Stomach (tissue), 8 donors: ENCODE measurements at regions not wholly inside any gene's neighbourhood (a gene's known extent, or its start where the extent isn't known, plus 50 kb on each side); places are given as distances from the start of the nearest gene placed in this dataset.

Experiments used
- DNase-seq, 2 donors: peaks; one replicate each; pipeline versions ENCODE4 v3.0.0 to v3.0.0-alpha.2; 2013 to 2019
- H3K27ac ChIP-seq, 5 donors: fragments of 200-600 bp in 4 of 5; sonication (generic) in 4 of 5; one replicate each; pipeline ENCODE4 v1.5.1; 2013 to 2019; ENCODE audit warnings: mild to moderate bottlenecking in 1 of 5, moderate library complexity in 1 of 5
- H3K27me3 ChIP-seq, 3 donors: fragments of 200-600 bp; sonication (generic); one replicate each; pipeline ENCODE4 v1.5.1; 2017 to 2019; ENCODE audit warnings: mixed run types in 1 of 3
- H3K36me3 ChIP-seq, 4 donors: fragments of 200-600 bp; sonication (generic); 1 replicate in 3 of 4; 2 replicates in 1 of 4; pipeline ENCODE4 v1.5.1; 2016 to 2019
- H3K4me1 ChIP-seq, 4 donors: fragments of 200-600 bp; sonication (generic); one replicate each; pipeline ENCODE4 v1.5.1; 2016 to 2019
- H3K4me3 ChIP-seq, 4 donors: fragments of 200-600 bp; sonication (generic) in 3 of 4; one replicate each; pipeline ENCODE4 v1.5.1; 2016 to 2019; ENCODE audit warnings: mild to moderate bottlenecking in 1 of 4
- H3K9me3 ChIP-seq, 4 donors: fragments of 200-600 bp; sonication (generic); one replicate each; pipeline ENCODE4 v1.5.1; 2016 to 2019
- CTCF ChIP-seq, 7 experiments: fragments of 450-650 bp in 4 of 7; fragments of 200-600 bp in 3 of 7; sonication (generic) in 3 of 7; IDR thresholded peaks; one replicate each; pipeline ENCODE4 v1.5.1; 2016 to 2019; ENCODE audit warnings: antibody characterized with exemption in 7 of 7, control low read depth in 2 of 7, mild to moderate bottlenecking in 1 of 7
- EP300 ChIP-seq: sonication (generic); formaldehyde crosslinking; IDR thresholded peaks from one replicate; pipeline ENCODE4 v1.6.1; 2017; ENCODE audit warnings: antibody characterized with exemption
- POLR2A ChIP-seq, 4 donors: fragments of 450-650 bp; IDR thresholded peaks; one replicate each; pipeline ENCODE4 v1.6.1; 2016; ENCODE audit warnings: antibody characterized with exemption in 4 of 4, control low read depth in 2 of 4, mild to moderate bottlenecking in 1 of 4, moderate library complexity in 1 of 4
- POLR2AphosphoS5 ChIP-seq, 3 donors: sonication (generic); formaldehyde crosslinking; IDR thresholded peaks; one replicate each; pipeline ENCODE4 v1.6.1; 2016; ENCODE audit warnings: antibody characterized with exemption in 3 of 3
- WGBS, 5 donors: extraction: QIAGEN DNeasy Blood & Tissue Kit in 3 of 5; methylation state at CpG; one replicate each; pipeline versions ENCODE4 v1.1.5 to v1.1.7; 2013 to 2018; 5-methylcytosine and 5-hydroxymethylcytosine counted together
- intact Hi-C: fragments of 100-400 bp; cut with DNase I; formaldehyde crosslinking; loops from one replicate; pipeline ENCODE4 v1.15.1; 2023; ENCODE audit warnings: low total_unique reads
- donor health status: healthy with polysubstance abuse.
- donor health status: Bipolar disorder and iron deficiency.
- donor health status: healthy.

- no peak for DNase-seq
- H3K36me3 ChIP-seq = no peaks in the 10 kb centered on the region
- H3K4me3 ChIP-seq = no peak overlapping the region
- intact Hi-C loops = no loop called here
- no peak for TF ChIP-seq POLR2A (IDR thresholded peaks at IDR 0.05)
- no peak for TF ChIP-seq EP300
- no peak for TF ChIP-seq CTCF (IDR thresholded peaks at IDR 0.05)
- no peak for TF ChIP-seq POLR2AphosphoS5 (IDR thresholded peaks at IDR 0.05)
- 79 to 90% (median 88%) methylated on average over 4 of the region's 4 CpGs for WGBS, 5 donors
- H3K9me3 ChIP-seq = peaks cover 0 to 4% (median 0%) of the 10 kb centered on the region in 4 donors
- no peaks in the 10 kb centered on the region for H3K27me3 ChIP-seq
- H3K27ac ChIP-seq = no peak overlapping the region
- H3K4me1 ChIP-seq = no peaks in the 10 kb centered on the region
Observed at GRCh38 chr5:8516356-8516755, 647.4 kb downstream of the MTRR start.

- WGBS, 5 donors = 49 to 79% (median 62%) methylated on average over 6 of the region's 6 CpGs
- TF ChIP-seq POLR2A (IDR thresholded peaks at IDR 0.05) = no peak
- TF ChIP-seq EP300 = no peak
- no peak for TF ChIP-seq CTCF (IDR thresholded peaks at IDR 0.05)
- no peak for TF ChIP-seq POLR2AphosphoS5 (IDR thresholded peaks at IDR 0.05)
- no peaks in the 10 kb centered on the region for H3K27me3 ChIP-seq
Observed at GRCh38 chr5:8517456-8517855, 648.5 kb downstream of the MTRR start.

GRCh38 chr5:8520917-8521316, 652.0 kb downstream of the MTRR start:
- TF ChIP-seq EP300 (no peak), CTCF (IDR thresholded peaks at IDR 0.05) (no peak), POLR2A (IDR thresholded peaks at IDR 0.05) (no peak), POLR2AphosphoS5 (IDR thresholded peaks at IDR 0.05) (no peak)
- 53 to 77% (median 57%) methylated on average over 3 of the region's 3 CpGs for WGBS, 5 donors
- H3K27me3 ChIP-seq = no peaks in the 10 kb centered on the region

More at GRCh38 chr5:8517456-8517855, 648.5 kb downstream of the MTRR start:
- intact Hi-C loops = no loop called here
- no peaks in the 10 kb centered on the region for H3K4me1 ChIP-seq
- no peaks in the 10 kb centered on the region for H3K36me3 ChIP-seq
- DNase-seq = no peak
- H3K4me3 ChIP-seq = no peak overlapping the region
- peaks cover 0 to 4% (median 0%) of the 10 kb centered on the region in 4 donors for H3K9me3 ChIP-seq
- no peak overlapping the region for H3K27ac ChIP-seq

GRCh38 chr5:8521991-8522390, 653.0 kb downstream of the MTRR start:
- Histone ChIP-seq H3K27me3 (no peaks in the 10 kb centered on the region), H3K4me3 (no peak overlapping the region), H3K9me3 (no peaks in the 10 kb centered on the region), H3K27ac (no peak overlapping the region), H3K36me3 (no peaks in the 10 kb centered on the region), H3K4me1 (no peaks in the 10 kb centered on the region)
- WGBS, 5 donors = 73 to 90% (median 81%) methylated on average over 8 of the region's 8 CpGs
- no peak for TF ChIP-seq EP300
- no peak for TF ChIP-seq POLR2AphosphoS5 (IDR thresholded peaks at IDR 0.05)
- TF ChIP-seq POLR2A (IDR thresholded peaks at IDR 0.05) = no peak
- no peak for TF ChIP-seq CTCF (IDR thresholded peaks at IDR 0.05)
- no peak for DNase-seq
- intact Hi-C loops = no loop called here

More at GRCh38 chr5:8520917-8521316, 652.0 kb downstream of the MTRR start:
- intact Hi-C loops = no loop called here
- DNase-seq = no peak
- Histone ChIP-seq H3K4me3 (no peak overlapping the region), H3K4me1 (no peaks in the 10 kb centered on the region), H3K36me3 (no peaks in the 10 kb centered on the region), H3K9me3 (no peaks in the 10 kb centered on the region), H3K27ac (no peak overlapping the region)
